SKM-1 treated with dmso at 0.1 percent for 144 hours (cell line): ENCODE measurements at regions not wholly inside any gene's neighbourhood (a gene's known extent, or its start where the extent isn't known, plus 50 kb on each side); places are given as distances from the start of the nearest gene placed in this dataset.
"Not testable (repeated sequence)": the region's sequence is repeated elsewhere in the genome, so short reads cannot be mapped to it uniquely, and the experiment has no call there.

ENCODE experiments used
- DNase-seq: peaks from one replicate; lab custom pipeline; 2025; ENCODE audit not compliant: unreplicated experiment; lab: John Stamatoyannopoulos, UW

GRCh38 chr19:37303591-37304171 lies 67.2 kb upstream of the ZNF527 start:
- DNase-seq, result no peak

DNA sequence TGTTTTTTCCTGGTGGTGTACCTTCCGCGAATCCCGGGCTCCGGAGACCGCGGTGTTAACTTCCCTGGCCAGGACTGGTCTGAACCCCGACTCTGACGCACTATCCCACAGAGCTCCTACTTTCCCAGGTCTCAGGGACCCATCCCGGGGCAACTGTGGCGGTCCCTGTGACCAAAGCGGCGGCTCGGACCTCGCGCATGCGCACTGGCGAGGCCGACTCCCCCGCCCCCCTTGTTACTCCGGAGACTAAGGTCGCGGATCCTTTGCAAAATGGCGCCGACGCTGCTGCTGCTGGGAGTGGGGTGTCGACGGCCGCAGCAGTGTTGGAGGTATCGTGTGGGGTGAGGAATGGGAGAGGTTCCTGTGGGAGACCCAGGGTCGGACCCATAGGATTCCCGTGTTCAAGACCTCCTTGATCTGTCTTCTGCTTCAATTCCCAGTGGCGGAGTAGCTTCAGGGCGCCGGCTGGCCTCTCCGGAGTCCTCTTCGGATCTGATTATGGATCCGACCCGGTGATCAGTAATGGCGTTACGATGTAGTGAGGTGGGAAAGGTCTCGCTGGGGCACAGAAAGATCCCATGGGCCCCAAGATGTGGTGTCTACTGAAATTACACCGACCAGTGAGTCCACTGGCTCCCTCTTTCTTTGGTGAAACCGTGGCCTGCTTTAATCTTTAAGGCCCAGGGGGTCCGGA lies 66.6 kb upstream of the ZNF527 start:
- DNase-seq, result no peak

DNA sequence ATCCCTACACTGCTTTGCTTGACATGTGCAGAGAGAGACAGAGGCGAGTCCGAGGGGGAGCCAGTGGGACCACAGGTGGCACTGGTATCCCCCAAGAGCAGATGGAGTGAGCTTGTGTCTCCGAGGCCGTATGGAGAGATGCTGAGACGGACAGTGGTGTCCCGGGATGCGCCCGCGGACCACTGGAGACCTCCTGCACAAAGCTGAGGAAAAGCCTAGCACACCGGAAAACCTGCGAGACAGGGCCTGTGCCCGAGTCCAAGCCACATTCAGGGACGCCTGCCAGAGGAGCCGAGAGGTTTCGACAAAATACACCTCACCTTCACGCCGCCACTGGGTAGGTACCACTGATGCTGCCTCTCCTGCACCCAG lies 66.0 kb upstream of the ZNF527 start:
- DNase-seq, result no peak

GRCh38 chr19:37306383-37306963 lies 64.4 kb upstream of the ZNF527 start:
- no peak for DNase-seq

- DNase-seq, result no peak
Measured at GRCh38 chr19:37309834-37310575, 60.9 kb upstream of the ZNF527 start.

DNA sequence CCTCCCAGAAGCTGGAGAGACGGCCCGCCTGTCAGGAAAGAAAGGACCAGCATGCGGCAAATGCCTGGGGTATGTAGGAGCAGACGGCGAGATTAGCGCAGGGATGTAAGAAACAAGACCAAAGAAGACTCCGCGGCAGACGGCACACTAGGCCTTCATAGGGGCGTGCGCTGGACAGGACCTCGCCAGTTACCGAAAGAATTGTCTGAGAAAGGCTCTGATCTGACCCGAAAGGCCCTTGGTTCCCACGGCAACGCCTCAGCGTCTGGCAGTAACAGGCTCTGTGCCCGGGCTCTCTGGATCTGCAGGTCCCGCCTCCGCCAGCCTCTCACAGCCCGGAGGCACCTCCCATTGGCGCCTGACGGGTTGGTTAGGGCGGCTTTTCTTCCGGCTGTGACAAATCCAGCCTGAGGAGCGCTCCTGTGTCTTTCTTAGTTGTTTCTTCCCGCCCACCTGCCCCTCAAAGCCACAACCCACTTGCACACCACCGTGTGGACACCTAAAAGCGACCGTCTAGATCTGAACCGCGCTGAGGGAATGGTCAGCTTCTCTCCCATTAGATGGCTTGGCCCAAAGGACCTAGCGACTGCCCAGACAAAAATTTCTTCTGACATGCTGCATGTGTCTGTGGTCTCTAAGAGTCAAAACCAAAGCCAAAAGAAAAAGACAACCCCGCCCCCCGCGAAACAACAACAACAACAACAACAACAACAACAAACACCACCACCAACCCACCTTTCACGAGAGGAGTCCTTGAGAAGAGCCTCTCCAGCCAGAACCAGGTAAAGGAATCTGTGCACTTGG lies 58.2 kb upstream of the ZNF527 start:
- not testable (repeated sequence) for DNase-seq

GRCh38 chr19:37313335-37313627 lies 57.6 kb upstream of the ZNF527 start:
- DNase-seq, result no peak

DNA sequence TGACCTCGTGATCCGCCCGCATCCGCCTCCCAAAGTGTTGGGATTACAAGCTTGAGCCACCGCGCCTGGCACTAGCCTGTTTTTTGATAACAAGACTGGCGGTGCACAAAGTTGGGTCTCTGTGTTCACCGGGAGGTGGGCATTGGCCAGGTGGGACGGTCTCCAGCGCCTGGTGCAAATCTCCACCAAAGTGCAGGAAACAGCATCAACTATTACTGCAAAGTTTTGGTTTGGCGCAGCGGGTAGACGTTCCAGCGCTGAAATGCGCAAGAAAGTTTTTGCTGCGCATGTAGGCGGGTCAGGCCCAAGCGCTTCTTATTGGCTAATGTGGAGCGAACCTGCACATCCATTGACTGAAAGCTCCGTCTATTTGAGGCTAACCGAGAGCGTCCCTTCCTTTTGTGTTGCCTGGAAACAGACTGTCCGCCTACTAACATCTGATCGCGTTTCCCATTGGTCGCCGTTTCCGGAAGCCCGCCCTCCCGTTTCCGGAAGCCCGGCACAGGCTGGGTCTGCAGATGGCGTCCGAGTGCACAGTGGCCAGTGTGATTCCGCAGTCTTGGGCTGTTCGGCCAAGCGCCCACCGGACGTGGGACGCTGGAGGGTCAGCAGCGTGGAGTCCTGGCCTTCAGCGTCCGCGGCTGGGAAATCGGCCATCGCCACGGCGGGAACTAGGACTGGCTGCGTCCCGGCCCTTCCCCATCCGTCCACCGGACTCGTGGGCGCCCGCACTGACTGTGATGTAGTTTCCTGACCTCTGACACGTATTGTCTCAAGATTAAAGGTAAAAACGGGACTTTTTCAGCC lies 53.3 kb upstream of the ZNF527 start:
- peak; percentile 99 for DNase-seq

DNA sequence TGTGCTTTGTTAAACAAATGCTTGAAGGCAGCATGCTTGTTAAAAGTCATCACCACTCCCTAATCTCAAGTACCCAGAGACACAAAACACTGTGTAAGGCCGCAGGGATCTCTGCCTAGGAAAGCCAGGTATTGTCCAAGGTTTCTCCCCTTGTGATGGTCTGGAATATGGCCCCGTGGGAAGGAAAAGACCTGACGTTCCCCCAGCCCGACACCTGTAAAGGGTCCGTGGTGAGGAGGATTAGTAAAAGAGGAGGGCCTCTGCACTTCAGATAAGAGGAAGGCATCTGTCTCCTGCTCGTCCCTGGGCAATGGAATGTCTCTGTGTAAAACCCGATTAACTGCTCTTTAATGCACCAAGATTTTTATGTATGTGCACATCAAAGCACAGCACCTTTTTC lies 49.9 kb upstream of the ZNF527 start:
- DNase-seq, result not testable (repeated sequence)
